Endothelial cell of umbilical vein (primary cell): ENCODE measurements at regions not wholly inside any gene's neighbourhood (a gene's known extent, or its start where the extent isn't known, plus 50 kb on each side); places are given as distances from the start of the nearest gene placed in this dataset.

Experiments used
- BruUV-seq: library from RNA; stranded (reverse); fragments of 400-500 nt; replicated peaks from 2 replicates; lab custom pipeline; 2021; lab: Mats Ljungman, UMichigan
- CTCF ChIA-PET: fragments of 300-600, 350-600 bp; sonication (Branson Sonifier 250); formaldehyde crosslinking; loops from one replicate; lab custom pipeline; 2021; ENCODE audit warnings: antibody characterized with exemption, inconsistent platforms; lab: Charles Lee
- POLR2A ChIA-PET: fragments of 300-600, 350-600 bp; sonication (Branson Sonifier 250); formaldehyde crosslinking; loops from one replicate; lab custom pipeline; 2021; ENCODE audit warnings: antibody characterized with exemption, inconsistent platforms; lab: Charles Lee
- DNase-seq: peaks from one replicate; pipeline ENCODE4 v3.0.0-alpha.2; 2011; ENCODE audit warnings: low read depth, low spot score
- FAIRE-seq: peaks from 2 replicates; lab custom pipeline; 2011; peaks lifted over from hg19 to GRCh38; lab: Jason Lieb, UNC
- H2AFZ ChIP-seq: 2 replicates; pipeline ENCODE4 v1.6.0; 2012; ENCODE audit warnings: low read depth, low read length, control low read depth, inconsistent platforms
- H3K27ac ChIP-seq: 2 replicates; pipeline ENCODE4 v1.5.1; 2011; ENCODE audit warnings: low read depth, mild to moderate bottlenecking, control low read depth, low read length, moderate library complexity; ENCODE audit not compliant: insufficient read depth
- H3K27me3 ChIP-seq, 2 experiments: 2 replicates each; pipeline versions ENCODE4 v1.6.0 to v1.6.1; 2011; ENCODE audit warnings: low read length in 2 of 2, mixed read lengths in 1 of 2; ENCODE audit not compliant: control insufficient read depth in 2 of 2, insufficient read depth in 2 of 2
- H3K36me3 ChIP-seq, 2 experiments: 2 replicates in 1 of 2; 3 replicates in 1 of 2; pipeline ENCODE4 v1.5.1; 2011; ENCODE audit warnings: low read length in 2 of 2, mild to moderate bottlenecking in 1 of 2, moderate library complexity in 1 of 2; ENCODE audit not compliant: control insufficient read depth in 2 of 2, insufficient read depth in 2 of 2; ENCODE audit errors: extremely low read depth in 1 of 2
- H3K4me1 ChIP-seq: 3 replicates; pipeline ENCODE4 v1.5.1; 2011; ENCODE audit warnings: mild to moderate bottlenecking, low read length; ENCODE audit not compliant: control insufficient read depth, insufficient read depth; ENCODE audit errors: extremely low read depth
- H3K4me2 ChIP-seq: 2 replicates; pipeline ENCODE4 v1.6.1; 2011; ENCODE audit warnings: low read length, control low read depth, mixed read lengths; ENCODE audit not compliant: insufficient read depth
- H3K4me3 ChIP-seq, 3 experiments: fragments of 200-600 bp in 1 of 3; sonication (generic), shearing (Covaris generic) in 1 of 3; replicated peaks in 1 of 3; 2 replicates each; pipeline ENCODE4 v1.5.1; 2011 to 2016; ENCODE audit warnings: control low read depth in 3 of 3, low read length in 3 of 3, mild to moderate bottlenecking in 2 of 3, inconsistent platforms in 1 of 3, low read depth in 1 of 3, moderate library complexity in 1 of 3; ENCODE audit not compliant: insufficient read depth in 1 of 3
- H3K79me2 ChIP-seq: 2 replicates; pipeline ENCODE4 v1.6.0; 2012; ENCODE audit warnings: low read length, inconsistent platforms; ENCODE audit not compliant: control insufficient read depth, insufficient read depth
- H3K9ac ChIP-seq: replicated peaks from 2 replicates; pipeline ENCODE3; 2011; ENCODE audit warnings: low read length, control low read depth; ENCODE audit not compliant: insufficient read depth; ENCODE audit errors: extremely low read depth
- H3K9me1 ChIP-seq: replicated peaks from 3 replicates; pipeline ENCODE4 v1.6.0; 2011; ENCODE audit warnings: mild to moderate bottlenecking, low read length; ENCODE audit not compliant: control insufficient read depth, insufficient read depth; ENCODE audit errors: extremely low read depth
- H3K9me3 ChIP-seq: replicated peaks from 2 replicates; pipeline ENCODE4 v1.5.1; 2012; ENCODE audit warnings: low read length, inconsistent platforms; ENCODE audit not compliant: control insufficient read depth, insufficient read depth
- H4K20me1 ChIP-seq: replicated peaks from 2 replicates; pipeline ENCODE3; 2011; ENCODE audit warnings: mild to moderate bottlenecking, low read length; ENCODE audit not compliant: control insufficient read depth, insufficient read depth; ENCODE audit errors: extremely low read depth
- CTCF ChIP-seq, 2 donors: IDR thresholded peaks; 1 replicate in 1 of 2; 2 replicates in 1 of 2; pipeline ENCODE4 v1.5.1; 2011; ENCODE audit warnings: low read length in 2 of 2, mild to moderate bottlenecking in 2 of 2, moderate library complexity in 2 of 2, control low read depth in 1 of 2, inconsistent platforms in 1 of 2, low read depth in 1 of 2; ENCODE audit not compliant: insufficient read depth in 1 of 2; ENCODE audit errors: extremely low read depth in 1 of 2
- EZH2 ChIP-seq: IDR thresholded peaks from 2 replicates; pipeline ENCODE4 v1.6.1; 2012; ENCODE audit warnings: borderline replicate concordance, low read depth, mild to moderate bottlenecking, moderate library complexity, low read length, inconsistent platforms; ENCODE audit not compliant: severe bottlenecking
- FOS ChIP-seq: IDR thresholded peaks from 2 replicates; pipeline ENCODE4 v1.6.1; 2011; ENCODE audit warnings: mild to moderate bottlenecking, low read length, moderate library complexity, borderline replicate concordance; ENCODE audit not compliant: insufficient read depth
- GATA2 ChIP-seq: IDR thresholded peaks from 2 replicates; pipeline ENCODE4 v1.7.0; 2011; ENCODE audit warnings: low read depth, mild to moderate bottlenecking, moderate library complexity, mixed read lengths, low read length; ENCODE audit not compliant: insufficient read length, insufficient read depth
- JUN ChIP-seq: IDR thresholded peaks from 2 replicates; pipeline ENCODE4 v1.6.1; 2011; ENCODE audit warnings: borderline replicate concordance, low read depth; ENCODE audit not compliant: insufficient read length, insufficient read depth
- MAX ChIP-seq: IDR thresholded peaks from 2 replicates; pipeline ENCODE4 v1.6.1; 2011; ENCODE audit not compliant: insufficient read depth, insufficient read length
- MYC ChIP-seq: IDR thresholded peaks from one replicate; pipeline ENCODE4 v1.6.1; 2011; ENCODE audit warnings: mild to moderate bottlenecking, low read depth, low read length
- POLR2A ChIP-seq: IDR thresholded peaks from 2 replicates; pipeline ENCODE4 v1.6.1; 2012; ENCODE audit warnings: low read depth, mild to moderate bottlenecking, control low read depth, low read length
- POLR2AphosphoS5 ChIP-seq: IDR thresholded peaks from 2 replicates; pipeline ENCODE4 v1.6.1; 2012; ENCODE audit warnings: low read depth, mild to moderate bottlenecking, control low read depth, low read length, moderate library complexity; ENCODE audit not compliant: insufficient read depth
- dilution Hi-C: fragments of 300-500 bp; cut with MboI; formaldehyde crosslinking; loops from one replicate; pipeline ENCODE4 v1.15.0; 2019; ENCODE audit warnings: low sequenced_read_pairs; ENCODE audit not compliant: extremely low pct_ligation_motif_present
- intact Hi-C: fragments of 100-400 bp; cut with micrococcal nuclease; formaldehyde crosslinking; loops from one replicate; pipeline ENCODE4 v1.10.0; 2022

- TF ChIP-seq MAX (no peak), JUN (no peak), POLR2AphosphoS5 (no peak), FOS (no peak), GATA2 (no peak), EZH2 (no peak), POLR2A (no peak), MYC (no peak), CTCF (IDR thresholded peaks at IDR 0.05; ENCODE audit: extremely low read depth in 1 of 2, insufficient read depth in 1 of 2, low read depth in 1 of 2, low read length in 2 of 2) (no peak)
- Histone ChIP-seq H3K9me3 (no peaks in the 10 kb centered on the region), H3K27me3 (no peaks in the 10 kb centered on the region), H3K9ac (no peak overlapping the region), H3K9me1 (no peaks in the 10 kb centered on the region), H3K4me2 (no peak overlapping the region), H2AFZ (no peak overlapping the region), H3K36me3 (no peaks in the 10 kb centered on the region), H3K4me3 (no peak overlapping the region), H3K79me2 (no peaks in the 10 kb centered on the region), H3K27ac (no peak overlapping the region), H4K20me1 (no peaks in the 10 kb centered on the region), H3K4me1 (no peaks in the 10 kb centered on the region)
- FAIRE-seq (no peak), DNase-seq (no peak)
- ChIA-PET POLR2A (no interaction called here), CTCF (interaction anchor here (0.9 kb wide), 1 partner anchor 8 kb away, joined by 3 read pairs; no protein-coding TSS in a partner anchor)
- dilution Hi-C loops, result no loop called here
- intact Hi-C loops, result no loop called here
- no TSS peak for BruUV-seq
These were observed 456.1 kb upstream of the GBE1 start for GRCh38 chr3:82217571-82217970.
